Prostate gland (tissue), 2 donors: ENCODE measurements at regions not wholly inside any gene's neighbourhood (a gene's known extent, or its start where the extent isn't known, plus 50 kb on each side); places are given as distances from the start of the nearest gene placed in this dataset.

Source experiments
- DNase-seq: peaks from one replicate; pipeline ENCODE4 v3.0.0-alpha.2; 2019; ENCODE audit warnings: low spot score
- H3K27ac ChIP-seq, 2 donors: fragments of 200-600 bp; sonication (generic); 2 replicates each; pipeline ENCODE4 v1.5.1; 2017 to 2019
- H3K27me3 ChIP-seq: fragments of 200-600 bp; sonication (generic); replicated peaks from 2 replicates; pipeline ENCODE4 v1.5.1; 2019; ENCODE audit not compliant: insufficient read depth
- H3K36me3 ChIP-seq, 2 donors: fragments of 200-600 bp; sonication (generic); 1 replicate in 1 of 2; 2 replicates in 1 of 2; pipeline versions ENCODE4 v1.5.1 to v1.8.1; 2017 to 2019
- H3K4me1 ChIP-seq: fragments of 200-600 bp; sonication (generic); replicated peaks from 2 replicates; pipeline ENCODE4 v1.5.1; 2019
- H3K4me3 ChIP-seq, 2 donors: fragments of 200-600 bp; sonication (generic); 2 replicates each; pipeline ENCODE4 v1.5.1; 2017 to 2019
- H3K9me3 ChIP-seq: fragments of 200-600 bp; sonication (generic); 2 replicates; pipeline ENCODE4 v1.5.1; 2017
- CTCF ChIP-seq, 4 experiments: fragments of 200-600 bp in 2 of 4; fragments of 450-650 bp in 2 of 4; sonication (generic) in 2 of 4; IDR thresholded peaks; 1 replicate in 3 of 4; 2 replicates in 1 of 4; pipeline ENCODE4 v1.5.1; 2016 to 2019; ENCODE audit warnings: antibody characterized with exemption in 4 of 4, mild to moderate bottlenecking in 2 of 4, moderate library complexity in 2 of 4
- POLR2A ChIP-seq: fragments of 450-650 bp; IDR thresholded peaks from one replicate; pipeline ENCODE4 v1.6.1; 2016; ENCODE audit warnings: antibody characterized with exemption, mild to moderate bottlenecking
- POLR2AphosphoS5 ChIP-seq: sonication (generic); formaldehyde crosslinking; IDR thresholded peaks from one replicate; pipeline ENCODE4 v1.6.1; 2017; ENCODE audit warnings: antibody characterized with exemption
- WGBS: methylation state at CpG from one replicate; pipeline ENCODE4 v1.1.5; 2018; 5-methylcytosine and 5-hydroxymethylcytosine counted together
- intact Hi-C: fragments of 100-400 bp; cut with DNase I; formaldehyde crosslinking; loops from one replicate; pipeline ENCODE4 v1.14.2; 2022

- Histone ChIP-seq H3K4me3 (no peak overlapping the region), H3K27ac (no peak overlapping the region), H3K9me3 (no peaks in the 10 kb centered on the region), H3K4me1 (no peaks in the 10 kb centered on the region), H3K36me3 (no peaks in the 10 kb centered on the region), H3K27me3 (no peaks in the 10 kb centered on the region)
- no peak for DNase-seq
- WGBS, result 50% methylated on average over 9 of the region's 9 CpGs
- TF ChIP-seq POLR2AphosphoS5 (no peak), CTCF (IDR thresholded peaks at IDR 0.05) (no peak), POLR2A (no peak)
- intact Hi-C loops, result no loop called here
Observed at GRCh38 chr16:74034200-74034599, 262.4 kb upstream of the PSMD7 start.

- TF ChIP-seq CTCF (IDR thresholded peaks at IDR 0.05), result no peak
- no peak for TF ChIP-seq POLR2AphosphoS5
- no peak for TF ChIP-seq POLR2A
- Histone ChIP-seq H3K36me3 (no peaks in the 10 kb centered on the region), H3K4me1 (no peaks in the 10 kb centered on the region), H3K4me3 (no peak overlapping the region), H3K27me3 (no peaks in the 10 kb centered on the region), H3K27ac (no peak overlapping the region), H3K9me3 (no peaks in the 10 kb centered on the region)
- intact Hi-C loops, result no loop called here
- WGBS, result 20% methylated on average over 9 of the region's 9 CpGs
- DNase-seq, result no peak
Observed at GRCh38 chr16:74033441-74033995, 263.1 kb upstream of the PSMD7 start.

- no peak for TF ChIP-seq CTCF (IDR thresholded peaks at IDR 0.05)
- TF ChIP-seq POLR2AphosphoS5, result no peak
- TF ChIP-seq POLR2A, result no peak
- intact Hi-C loops, result no loop called here
- Histone ChIP-seq H3K9me3 (no peaks in the 10 kb centered on the region), H3K27me3 (no peaks in the 10 kb centered on the region), H3K4me1 (no peaks in the 10 kb centered on the region), H3K27ac (no peak overlapping the region), H3K4me3 (no peak overlapping the region), H3K36me3 (no peaks in the 10 kb centered on the region)
- DNase-seq, result no peak
- WGBS, result 81% methylated on average over 4 of the region's 4 CpGs
Observed at GRCh38 chr16:74031551-74031950, 265.1 kb upstream of the PSMD7 start.

GRCh38 chr16:74030000-74030706, 266.5 kb upstream of the PSMD7 start:
- Histone ChIP-seq H3K9me3 (no peaks in the 10 kb centered on the region), H3K4me1 (no peaks in the 10 kb centered on the region), H3K27ac (no peak overlapping the region), H3K4me3 (no peak overlapping the region), H3K27me3 (no peaks in the 10 kb centered on the region), H3K36me3 (no peaks in the 10 kb centered on the region)
- intact Hi-C loops, result no loop called here
- DNase-seq, result no peak
- TF ChIP-seq POLR2AphosphoS5 (no peak), CTCF (IDR thresholded peaks at IDR 0.05) (no peak), POLR2A (no peak)
- WGBS, result 75% methylated on average over 10 of the region's 10 CpGs
